A549 (cell line): ENCODE measurements at regions not wholly inside any gene's neighbourhood (a gene's known extent, or its start where the extent isn't known, plus 50 kb on each side); places are given as distances from the start of the nearest gene placed in this dataset.

Experiments
- ATAC-seq, 2 experiments: fragments of 200-7000 bp in 1 of 2; fragments of >200 bp in 1 of 2; cut with Nextera tagmentation in 1 of 2; cut with Tn5 transposase in 1 of 2; 3 replicates each; pipeline versions ENCODE4 v1.8.0 to v1.9.1; 2018 to 2020; ENCODE audit warnings: mild to moderate bottlenecking in 1 of 2, moderate library complexity in 1 of 2
- CTCF ChIA-PET: fragments of 300-600 bp; sonication (Branson Sonifier 250); formaldehyde crosslinking; extraction: SDS; loops from one replicate; lab custom pipeline; 2021; ENCODE audit warnings: antibody characterized with exemption, inconsistent platforms; lab: Yijun Ruan, JAX
- POLR2A ChIA-PET: fragments of 350-600 bp; formaldehyde crosslinking; extraction: SDS; loops from one replicate; lab custom pipeline; 2021; ENCODE audit warnings: antibody characterized with exemption, inconsistent platforms; lab: Yijun Ruan, JAX
- DNase-seq, 2 experiments: peaks; one replicate each; pipeline versions ENCODE4 v3.0.0 to v3.0.0-alpha.2; 2011 to 2016; ENCODE audit warnings: low read depth in 1 of 2, low spot score in 1 of 2
- FAIRE-seq: peaks from 2 replicates; lab custom pipeline; 2011; peaks lifted over from hg19 to GRCh38; lab: Jason Lieb, UNC
- H3K27ac ChIP-seq, 2 experiments: fragments of >200 bp; sonication (Bioruptor Twin); formaldehyde crosslinking; 3 replicates each; pipeline ENCODE4 v1.5.1; 2016 to 2017
- H3K4me1 ChIP-seq: fragments of >200 bp; sonication (Bioruptor Twin); formaldehyde crosslinking; 3 replicates; pipeline ENCODE4 v1.6.1; 2016
- H3K4me2 ChIP-seq: fragments of >200 bp; sonication (Bioruptor Twin); formaldehyde crosslinking; 3 replicates; pipeline ENCODE4 v1.6.1; 2016
- H3K4me3 ChIP-seq: fragments of >200 bp; sonication (Bioruptor Twin); formaldehyde crosslinking; 3 replicates; pipeline ENCODE4 v1.5.1; 2016
- H3K9me3 ChIP-seq: fragments of >200 bp; sonication (Bioruptor Twin); formaldehyde crosslinking; 3 replicates; pipeline ENCODE4 v1.6.1; 2016
- BCL3 ChIP-seq: fragments of >200 bp; sonication (Bioruptor Twin); formaldehyde crosslinking; IDR thresholded peaks from 3 replicates; pipeline ENCODE4 v1.6.1; 2016
- CEBPB ChIP-seq, 2 experiments: fragments of >200 bp in 1 of 2; sonication (Bioruptor Twin) in 1 of 2; formaldehyde crosslinking in 1 of 2; IDR thresholded peaks; 2 replicates each; pipeline ENCODE4 v1.6.1; 2012 to 2016
- CHD2 ChIP-seq: fragments of 150-350 bp; IDR thresholded peaks from 2 replicates; pipeline ENCODE4 v1.6.1; 2014; ENCODE audit warnings: low read length; ENCODE audit not compliant: partially characterized antibody
- CHD4 ChIP-seq: fragments of 200-600 bp; sonication (generic); IDR thresholded peaks from 2 replicates; pipeline ENCODE4 v1.6.1; 2016; ENCODE audit warnings: antibody characterized with exemption, mild to moderate bottlenecking, borderline replicate concordance
- CTCF ChIP-seq: fragments of >200 bp; sonication (Bioruptor Twin); formaldehyde crosslinking; IDR thresholded peaks from 3 replicates; pipeline ENCODE4 v1.5.1; 2016
- E2F6 ChIP-seq: IDR thresholded peaks from 2 replicates; pipeline ENCODE4 v1.6.1; 2012; ENCODE audit warnings: low read depth, borderline replicate concordance
- EHMT2 ChIP-seq: fragments of 200-600 bp; sonication (generic); IDR thresholded peaks from 2 replicates; pipeline ENCODE4 v1.6.1; 2016; ENCODE audit warnings: antibody characterized with exemption, low read depth, mild to moderate bottlenecking, moderate library complexity
- EP300 ChIP-seq, 2 experiments: fragments of >200 bp; sonication (Bioruptor Twin); formaldehyde crosslinking; IDR thresholded peaks; 2 replicates in 1 of 2; 3 replicates in 1 of 2; pipeline ENCODE4 v1.6.1; 2016 to 2017
- ESRRA ChIP-seq: fragments of 150-350 bp; IDR thresholded peaks from 2 replicates; pipeline ENCODE4 v1.6.1; 2014; ENCODE audit warnings: mild to moderate bottlenecking, low read length, borderline replicate concordance
- FOSB ChIP-seq: fragments of 250-450 bp; sonication (Bioruptor Pico); IDR thresholded peaks from 2 replicates; pipeline ENCODE4 v1.5.0; 2020; ENCODE audit warnings: mild to moderate bottlenecking, moderate library complexity
- GATA3 ChIP-seq: IDR thresholded peaks from 2 replicates; pipeline ENCODE4 v1.6.1; 2012; ENCODE audit warnings: borderline replicate concordance
- HDAC2 ChIP-seq: fragments of 200-600 bp; sonication (generic); IDR thresholded peaks from 2 replicates; pipeline ENCODE4 v1.6.1; 2016
- HOXB13 ChIP-seq: fragments of 250-450 bp; sonication (Bioruptor Pico); IDR thresholded peaks from 2 replicates; pipeline ENCODE4 v1.5.0; 2020; ENCODE audit warnings: low read depth, mild to moderate bottlenecking, moderate library complexity
- JUN ChIP-seq, 2 experiments: fragments of >200 bp; sonication (Bioruptor Twin); formaldehyde crosslinking; IDR thresholded peaks; 2 replicates in 1 of 2; 3 replicates in 1 of 2; pipeline ENCODE4 v1.6.1; 2016 to 2017
- JUNB ChIP-seq: fragments of >200 bp; sonication (Bioruptor Twin); formaldehyde crosslinking; IDR thresholded peaks from 2 replicates; pipeline ENCODE4 v1.6.1; 2016
- KDM1A ChIP-seq: fragments of 200-600 bp; sonication (generic); IDR thresholded peaks from 2 replicates; pipeline ENCODE4 v1.6.1; 2016; ENCODE audit warnings: low read depth, mild to moderate bottlenecking
- MAFK ChIP-seq: fragments of 450-650 bp; IDR thresholded peaks from 2 replicates; pipeline ENCODE4 v1.6.1; 2014; ENCODE audit not compliant: partially characterized antibody
- MYC ChIP-seq: IDR thresholded peaks from 2 replicates; pipeline ENCODE4 v1.6.1; 2012; ENCODE audit warnings: mild to moderate bottlenecking, inconsistent platforms, low read length, improper control_type of control experiment, borderline replicate concordance
- PBX3 ChIP-seq: IDR thresholded peaks from 2 replicates; pipeline ENCODE4 v1.6.1; 2012
- POLR2A ChIP-seq: IDR thresholded peaks from 2 replicates; pipeline ENCODE4 v1.6.1; 2012; ENCODE audit warnings: mild to moderate bottlenecking, low read length
- RFX5 ChIP-seq: fragments of 450-650 bp; IDR thresholded peaks from 2 replicates; pipeline ENCODE4 v1.7.1; 2014; ENCODE audit warnings: antibody characterized with exemption, mild to moderate bottlenecking, moderate library complexity
- RNF2 ChIP-seq: fragments of 200-600 bp; sonication (generic); IDR thresholded peaks from 2 replicates; pipeline ENCODE4 v1.6.1; 2016; ENCODE audit warnings: low read depth, mild to moderate bottlenecking, antibody characterized with exemption, moderate library complexity, borderline replicate concordance
- TP53 ChIP-seq: fragments of 250-450 bp; sonication (Bioruptor Pico); IDR thresholded peaks from 2 replicates; pipeline ENCODE4 v1.5.0; 2021; ENCODE audit warnings: mild to moderate bottlenecking, moderate library complexity
- USF2 ChIP-seq: fragments of 450-650 bp; IDR thresholded peaks from 2 replicates; pipeline ENCODE4 v1.6.1; 2014; ENCODE audit warnings: antibody characterized with exemption
- ZC3H11A ChIP-seq: fragments of 450-650 bp; IDR thresholded peaks from 2 replicates; pipeline ENCODE4 v1.6.1; 2014; ENCODE audit warnings: antibody characterized with exemption, mild to moderate bottlenecking
- ZFP36 ChIP-seq: fragments of 450-650 bp; IDR thresholded peaks from 2 replicates; pipeline ENCODE4 v1.6.1; 2014; ENCODE audit warnings: borderline replicate concordance; ENCODE audit not compliant: partially characterized antibody
- ZNF302 ChIP-seq: fragments of 250-450 bp; sonication (Bioruptor Pico); IDR thresholded peaks from 2 replicates; pipeline ENCODE4 v1.9.0; 2021; ENCODE audit warnings: inconsistent platforms, mild to moderate bottlenecking, moderate library complexity
- ZSCAN20 ChIP-seq: fragments of 250-450 bp; sonication (Bioruptor Pico); IDR thresholded peaks from 2 replicates; pipeline ENCODE4 v1.8.0; 2022; ENCODE audit warnings: mild to moderate bottlenecking, moderate library complexity
- WGBS: methylation state at CpG from one replicate; pipeline ENCODE4 v1.1.6; 2017; ENCODE audit errors: missing lambda C conversion rate; 5-methylcytosine and 5-hydroxymethylcytosine counted together

GRCh38 chr6:120872262-120872578, 462.1 kb downstream of the TBC1D32 start:
- H3K9me3 ChIP-seq = no peaks in the 10 kb centered on the region
- CTCF ChIA-PET = no interaction called here
- ATAC-seq (no peak), DNase-seq (no peak), FAIRE-seq (no peak)
- POLR2A ChIA-PET = no interaction called here
- no peaks in the 10 kb centered on the region for H3K4me1 ChIP-seq
- no peak overlapping the region for H3K4me2 ChIP-seq
- TF ChIP-seq ZC3H11A (no peak), BCL3 (no peak), EP300 (IDR thresholded peaks at IDR 0.05) (no peak), CHD2 (no peak), POLR2A (no peak), ZSCAN20 (no peak), FOSB (CRISPR knock-in tag) (no peak), PBX3 (no peak), KDM1A (no peak), CHD4 (no peak), CEBPB (IDR thresholded peaks at IDR 0.05) (no peak), GATA3 (no peak), MYC (no peak), HOXB13 (no peak), ESRRA (no peak), JUNB (no peak), USF2 (no peak), EHMT2 (no peak), MAFK (no peak)
- no peak overlapping the region for H3K4me3 ChIP-seq
- H3K27ac ChIP-seq = no peak overlapping the region
- 21% methylated on average over 8 of the region's 10 CpGs for WGBS

- Histone ChIP-seq H3K4me3 (no peak overlapping the region), H3K4me2 (no peak overlapping the region), H3K9me3 (no peaks in the 10 kb centered on the region), H3K4me1 (no peaks in the 10 kb centered on the region), H3K27ac (no peak overlapping the region)
- ChIA-PET CTCF (no interaction called here), POLR2A (no interaction called here)
- WGBS = 8% methylated on average over 4 of the region's 23 CpGs
- FAIRE-seq (no peak), DNase-seq (no peak), ATAC-seq (no peak)
- TF ChIP-seq CHD4 (no peak), RNF2 (no peak), ZFP36 (no peak), ZNF302 (CRISPR knock-in tag) (no peak), RFX5 (no peak), CTCF (no peak), TP53 (no peak), ZC3H11A (no peak), JUN (IDR thresholded peaks at IDR 0.05) (no peak), E2F6 (no peak), HDAC2 (no peak)
These were observed 462.6 kb downstream of the TBC1D32 start for GRCh38 chr6:120871416-120872261.
